ENCODE measurements at regions not wholly inside any gene's neighbourhood (a gene's known extent, or its start where the extent isn't known, plus 50 kb on each side); places are given as distances from the start of the nearest gene placed in this dataset.
"Not testable (repeated sequence)": the region's sequence is repeated elsewhere in the genome, so short reads cannot be mapped to it uniquely, and the experiment has no call there.

DNA sequence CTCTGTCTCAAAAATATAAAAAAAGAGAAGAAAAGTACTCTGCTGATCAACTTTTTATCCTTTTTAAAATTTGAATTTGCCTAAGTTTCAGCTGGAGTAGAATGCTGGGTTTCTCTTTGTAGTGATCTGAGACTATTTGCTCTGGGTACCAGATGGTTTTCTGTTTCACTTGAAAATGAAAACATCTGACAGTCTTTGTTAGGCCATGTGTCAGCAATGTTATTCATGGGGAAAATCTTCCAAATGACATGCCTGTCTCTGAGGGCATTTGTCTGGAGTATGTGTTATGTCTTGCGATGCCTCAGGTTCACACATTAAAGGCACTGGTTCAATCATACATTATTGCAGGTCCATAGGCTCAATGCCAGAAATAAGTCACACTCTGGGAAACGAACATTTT lies 175.3 kb upstream of the TMEM229A start:
- DNase-seq, result no peak

- no peak for DNase-seq
These were observed 172.7 kb upstream of the TMEM229A start for GRCh38 chr7:124205526-124205925.

- DNase-seq, result no peak
These were observed 169.7 kb upstream of the TMEM229A start for GRCh38 chr7:124202546-124202945.

- no peak for DNase-seq
These were observed 169.0 kb upstream of the TMEM229A start for GRCh38 chr7:124201768-124202349.

DNA sequence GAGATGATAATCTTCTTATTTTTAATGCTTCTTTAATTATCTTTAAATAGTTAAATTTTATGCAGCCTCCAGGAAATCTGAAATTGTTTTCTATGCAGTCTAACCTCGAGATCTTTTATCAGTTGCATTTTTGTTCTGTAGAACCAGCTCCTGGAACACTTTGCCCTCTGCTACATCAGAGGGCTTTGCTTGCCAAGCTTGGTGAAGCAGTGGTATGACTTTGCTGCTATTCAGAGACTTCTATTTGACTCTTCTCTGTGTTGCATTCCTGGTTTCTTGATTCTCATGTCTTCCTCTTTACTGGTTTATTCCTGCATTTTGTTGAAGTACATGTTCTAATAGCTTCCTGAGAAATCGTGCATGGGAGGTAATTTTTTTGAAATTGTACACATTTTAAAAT lies 163.7 kb upstream of the TMEM229A start:
- DNase-seq, result no peak

- no peak for DNase-seq
These were observed 160.0 kb upstream of the TMEM229A start for GRCh38 chr7:124192885-124193284.

GRCh38 chr7:124191713-124192112 lies 158.8 kb upstream of the TMEM229A start:
- DNase-seq, result no peak

DNA sequence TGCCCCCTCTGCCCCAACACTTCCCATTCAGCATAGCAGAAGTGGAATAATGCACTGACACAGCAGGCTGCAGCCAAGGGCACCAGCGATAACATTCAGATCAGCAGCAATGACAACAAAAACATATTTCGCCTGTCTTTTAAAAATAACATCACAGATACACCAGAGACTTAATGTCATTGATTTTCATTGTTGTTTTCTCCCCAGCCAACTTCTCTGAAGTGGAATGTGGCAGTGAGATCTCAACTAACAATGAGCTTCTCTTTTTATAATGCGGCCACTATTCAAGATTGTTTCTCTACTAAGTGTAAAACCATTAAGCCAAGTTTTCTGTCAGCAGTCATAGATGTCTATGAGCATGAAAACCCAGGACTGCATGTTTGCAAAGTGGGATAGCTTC lies 158.2 kb upstream of the TMEM229A start:
- DNase-seq, result no peak

GRCh38 chr7:124188576-124188975 lies 155.7 kb upstream of the TMEM229A start:
- no peak for DNase-seq

GRCh38 chr7:124187962-124188361 lies 155.1 kb upstream of the TMEM229A start:
- no peak for DNase-seq

- no peak for DNase-seq
These were observed 150.8 kb upstream of the TMEM229A start for GRCh38 chr7:124183649-124184048.

DNA sequence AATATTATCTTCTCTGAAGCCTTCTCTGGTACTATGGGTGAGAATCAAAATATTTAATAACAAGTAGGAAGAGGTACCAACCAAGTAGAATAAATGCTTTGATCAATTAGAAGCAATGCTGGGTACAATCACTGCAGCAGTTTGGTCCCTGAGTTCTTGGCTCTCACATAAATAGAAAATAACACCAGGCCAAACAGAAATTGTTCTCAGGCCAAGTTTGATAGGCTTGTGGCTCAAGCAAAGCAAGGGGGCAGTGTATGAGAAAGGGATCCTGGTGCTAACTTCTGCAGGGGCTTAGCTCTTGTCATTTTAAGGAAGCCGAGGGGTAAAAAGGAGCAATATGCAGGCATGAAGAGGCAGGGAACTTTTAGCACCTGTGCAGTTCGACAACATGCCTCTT lies 146.8 kb upstream of the TMEM229A start:
- no peak for DNase-seq

GRCh38 chr7:124177891-124178290 lies 145.0 kb upstream of the TMEM229A start:
- DNase-seq, result no peak

- DNase-seq, result not testable (repeated sequence)
These were observed 138.9 kb upstream of the TMEM229A start for GRCh38 chr7:124171812-124172211.

GRCh38 chr7:124171068-124171467 lies 138.2 kb upstream of the TMEM229A start:
- no peak for DNase-seq

DNA sequence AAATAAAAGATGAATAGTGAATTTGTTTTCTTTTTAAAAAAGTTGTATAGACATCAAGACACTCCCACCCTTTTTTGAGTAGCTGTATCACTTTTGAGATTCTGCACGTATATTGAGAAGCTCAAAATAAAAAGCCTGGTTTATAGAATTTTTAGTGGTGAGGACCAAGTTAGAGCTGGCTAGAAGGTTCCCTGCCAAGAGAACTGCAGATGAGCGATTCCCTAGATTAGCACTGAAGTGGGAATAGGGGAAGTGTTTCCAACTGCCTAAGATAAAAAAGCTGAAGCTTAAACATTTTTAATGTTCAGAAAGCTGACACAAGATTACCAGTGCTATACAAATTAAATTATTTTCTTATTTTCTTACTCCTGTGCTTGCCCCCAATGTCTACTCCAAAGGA lies 135.7 kb upstream of the TMEM229A start:
- DNase-seq, result no peak

- DNase-seq, result no peak
These were observed 129.8 kb upstream of the TMEM229A start for GRCh38 chr7:124162667-124163066.

DNA sequence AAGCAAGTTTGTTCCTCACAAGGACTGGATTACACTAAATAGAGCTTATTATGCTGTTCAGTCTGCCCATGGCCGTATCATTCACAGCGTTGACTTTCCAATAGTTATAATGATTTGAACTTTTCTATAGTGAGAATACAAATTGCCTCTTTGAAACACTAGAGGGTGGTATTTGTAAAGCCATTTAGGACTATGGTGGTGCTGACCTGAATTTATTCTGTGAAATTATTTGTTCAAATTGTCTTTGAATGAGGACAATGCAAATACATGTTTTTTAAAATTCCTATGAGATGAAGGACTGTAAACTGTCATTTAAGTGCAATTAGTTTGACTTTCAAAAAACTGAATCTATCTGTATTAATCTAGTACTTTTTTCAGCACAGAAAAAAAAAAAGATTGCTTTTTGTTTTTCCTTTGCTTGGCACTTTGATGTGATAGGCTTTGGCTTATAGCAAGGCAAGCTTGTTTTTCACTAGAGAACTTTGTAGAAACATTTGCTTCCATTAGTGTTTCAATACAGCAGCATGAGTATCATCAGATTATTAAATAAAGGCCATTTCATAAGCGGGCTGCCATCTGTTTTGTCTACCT lies 122.7 kb upstream of the TMEM229A start:
- no peak for DNase-seq

DNA sequence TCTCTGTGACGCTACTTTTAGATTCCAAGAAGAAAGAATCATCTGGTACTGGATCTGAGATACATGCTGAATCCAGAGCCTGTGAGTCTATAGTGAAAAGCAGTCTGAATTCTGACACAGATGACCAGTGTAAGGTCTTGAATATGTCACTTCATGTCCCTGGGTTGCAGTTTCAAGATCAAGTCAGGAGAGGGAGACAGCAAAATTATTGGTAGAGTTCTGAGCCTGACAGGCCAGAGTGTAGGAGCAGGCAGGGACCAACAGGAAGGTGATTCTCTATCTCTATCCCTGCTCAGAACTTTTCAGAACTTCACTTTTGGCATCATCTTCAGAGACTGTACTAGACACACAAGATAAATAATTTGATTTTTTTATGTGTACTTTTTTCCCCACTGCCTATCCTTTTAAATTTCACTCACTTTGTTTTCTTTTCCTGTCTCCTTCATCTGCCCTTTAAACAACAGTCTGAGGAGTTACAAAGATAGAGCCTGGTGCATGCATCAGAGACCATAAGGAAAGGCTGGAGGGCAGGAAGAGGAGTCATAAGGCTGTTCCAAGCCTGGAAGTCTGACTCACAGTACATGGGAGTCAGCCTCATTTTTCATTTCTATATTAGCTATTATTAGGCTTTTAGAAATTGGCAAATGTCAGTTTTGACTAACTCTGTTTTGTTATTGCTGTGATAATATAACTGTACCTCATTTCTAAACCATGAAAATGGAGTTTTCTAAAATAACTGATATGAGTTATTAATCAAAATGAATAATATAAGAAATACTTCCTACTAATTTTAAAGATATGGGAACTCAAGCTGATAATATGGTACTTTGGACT lies 120.2 kb upstream of the TMEM229A start:
- DNase-seq, result no peak

- no peak for DNase-seq
These were observed 104.8 kb upstream of the TMEM229A start for GRCh38 chr7:124137664-124138063.

DNA sequence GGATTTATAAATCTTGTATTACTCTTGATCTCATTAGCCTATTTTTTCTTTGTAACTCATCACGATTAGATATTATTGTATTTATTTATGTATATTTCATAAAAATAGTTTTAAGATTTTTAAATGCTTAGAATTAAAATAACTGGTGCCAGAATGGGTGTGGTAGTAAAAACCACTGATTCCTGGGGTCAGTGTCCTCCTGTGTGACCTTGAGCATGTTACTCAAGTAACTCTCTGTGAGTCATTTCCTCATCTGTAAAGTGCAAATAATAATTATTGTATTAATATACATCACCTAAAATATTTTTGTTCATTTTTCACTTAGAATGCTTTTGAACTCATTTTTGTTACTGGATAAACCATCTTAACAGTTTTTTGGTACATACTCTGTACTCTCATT lies 91.3 kb upstream of the TMEM229A start:
- no peak for DNase-seq

GRCh38 chr7:124120911-124121310 lies 88.0 kb upstream of the TMEM229A start:
- DNase-seq, result no peak

GRCh38 chr7:124113045-124113444 lies 80.2 kb upstream of the TMEM229A start:
- DNase-seq, result no peak

- DNase-seq, result no peak
These were observed 73.7 kb upstream of the TMEM229A start for GRCh38 chr7:124106575-124106974.

Data from SHP77 treated with DMSO at 0.1 percent for 48 hours (cell line).